ENCODE measurements at regions not wholly inside any gene's neighbourhood (a gene's known extent, or its start where the extent isn't known, plus 50 kb on each side); places are given as distances from the start of the nearest gene placed in this dataset.

DNA sequence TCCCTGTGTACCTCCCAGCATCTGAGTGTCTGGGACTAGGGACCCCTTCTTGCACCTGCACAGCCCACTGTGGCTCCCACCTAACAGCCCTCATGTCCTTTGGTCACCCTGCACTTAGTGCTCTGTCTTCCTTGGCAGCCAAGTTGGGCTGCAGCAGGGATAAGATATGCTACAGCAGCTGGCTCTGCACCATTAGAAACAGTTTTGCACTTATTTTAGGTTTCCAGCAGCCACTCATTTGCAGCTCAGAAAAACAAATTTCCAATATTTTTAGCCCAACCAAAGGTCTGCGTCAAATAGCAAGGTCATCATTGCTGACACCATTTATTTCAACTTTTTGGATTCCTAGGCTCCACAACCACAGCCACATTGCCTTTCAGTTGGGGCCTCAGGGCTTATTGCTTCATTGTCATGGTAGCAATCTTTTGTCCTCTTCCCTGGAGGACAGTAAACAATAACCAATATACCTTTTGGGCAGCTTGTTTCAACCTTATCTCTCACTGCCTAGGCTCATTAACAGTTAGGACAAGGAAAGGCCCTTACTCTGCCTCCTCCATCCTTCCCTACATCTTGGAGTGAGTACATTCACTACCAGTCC, 263.9 kb downstream of the COX7C start:
- Histone ChIP-seq H3K27ac (ENCODE audit: low read depth) (no peak overlapping the region), H3F3A (replicated peaks; ENCODE audit: low read depth) (no peaks in the 10 kb centered on the region), H4K20me1 (replicated peaks; ENCODE audit: insufficient read depth) (no peaks in the 10 kb centered on the region), H3K4me1 (ENCODE audit: insufficient read depth) (peaks cover 4% of the 10 kb centered on the region; the same call in 1 of the 2 replicates), H3K4me3 (no peak overlapping the region), H3K4me2 (no peak overlapping the region), H3K27me3 (ENCODE audit: insufficient read depth) (no peaks in the 10 kb centered on the region), H2AFZ (no peak overlapping the region), H3K79me2 (replicated peaks; ENCODE audit: insufficient read depth) (no peaks in the 10 kb centered on the region), H3K36me3 (ENCODE audit: insufficient read depth) (no peaks in the 10 kb centered on the region), H3K9me2 (ENCODE audit: insufficient read depth) (no peaks in the 10 kb centered on the region)
- peaks cover 9% of the 10 kb centered on the region; the same call in 2 of the 3 replicates for H3K4me1 Mint-ChIP-seq
- TF ChIP-seq ZNF331 (CRISPR knock-in tag; IDR thresholded peaks at IDR 0.05; ENCODE audit: low read depth) (no peak), EZH2phosphoT487 (IDR thresholded peaks at IDR 0.05; ENCODE audit: unreplicated experiment) (no peak), JUNB (IDR thresholded peaks at IDR 0.05; ENCODE audit: unreplicated experiment) (no peak)
- TF ChIP-seq, protein P1, sequence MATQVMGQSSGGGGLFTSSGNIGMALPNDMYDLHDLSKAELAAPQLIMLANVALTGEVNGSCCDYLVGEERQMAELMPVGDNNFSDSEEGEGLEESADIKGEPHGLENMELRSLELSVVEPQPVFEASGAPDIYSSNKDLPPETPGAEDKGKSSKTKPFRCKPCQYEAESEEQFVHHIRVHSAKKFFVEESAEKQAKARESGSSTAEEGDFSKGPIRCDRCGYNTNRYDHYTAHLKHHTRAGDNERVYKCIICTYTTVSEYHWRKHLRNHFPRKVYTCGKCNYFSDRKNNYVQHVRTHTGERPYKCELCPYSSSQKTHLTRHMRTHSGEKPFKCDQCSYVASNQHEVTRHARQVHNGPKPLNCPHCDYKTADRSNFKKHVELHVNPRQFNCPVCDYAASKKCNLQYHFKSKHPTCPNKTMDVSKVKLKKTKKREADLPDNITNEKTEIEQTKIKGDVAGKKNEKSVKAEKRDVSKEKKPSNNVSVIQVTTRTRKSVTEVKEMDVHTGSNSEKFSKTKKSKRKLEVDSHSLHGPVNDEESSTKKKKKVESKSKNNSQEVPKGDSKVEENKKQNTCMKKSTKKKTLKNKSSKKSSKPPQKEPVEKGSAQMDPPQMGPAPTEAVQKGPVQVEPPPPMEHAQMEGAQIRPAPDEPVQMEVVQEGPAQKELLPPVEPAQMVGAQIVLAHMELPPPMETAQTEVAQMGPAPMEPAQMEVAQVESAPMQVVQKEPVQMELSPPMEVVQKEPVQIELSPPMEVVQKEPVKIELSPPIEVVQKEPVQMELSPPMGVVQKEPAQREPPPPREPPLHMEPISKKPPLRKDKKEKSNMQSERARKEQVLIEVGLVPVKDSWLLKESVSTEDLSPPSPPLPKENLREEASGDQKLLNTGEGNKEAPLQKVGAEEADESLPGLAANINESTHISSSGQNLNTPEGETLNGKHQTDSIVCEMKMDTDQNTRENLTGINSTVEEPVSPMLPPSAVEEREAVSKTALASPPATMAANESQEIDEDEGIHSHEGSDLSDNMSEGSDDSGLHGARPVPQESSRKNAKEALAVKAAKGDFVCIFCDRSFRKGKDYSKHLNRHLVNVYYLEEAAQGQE (IDR thresholded peaks at IDR 0.05; ENCODE audit: unreplicated experiment): no peak
- TF ChIP-seq, protein P2, sequence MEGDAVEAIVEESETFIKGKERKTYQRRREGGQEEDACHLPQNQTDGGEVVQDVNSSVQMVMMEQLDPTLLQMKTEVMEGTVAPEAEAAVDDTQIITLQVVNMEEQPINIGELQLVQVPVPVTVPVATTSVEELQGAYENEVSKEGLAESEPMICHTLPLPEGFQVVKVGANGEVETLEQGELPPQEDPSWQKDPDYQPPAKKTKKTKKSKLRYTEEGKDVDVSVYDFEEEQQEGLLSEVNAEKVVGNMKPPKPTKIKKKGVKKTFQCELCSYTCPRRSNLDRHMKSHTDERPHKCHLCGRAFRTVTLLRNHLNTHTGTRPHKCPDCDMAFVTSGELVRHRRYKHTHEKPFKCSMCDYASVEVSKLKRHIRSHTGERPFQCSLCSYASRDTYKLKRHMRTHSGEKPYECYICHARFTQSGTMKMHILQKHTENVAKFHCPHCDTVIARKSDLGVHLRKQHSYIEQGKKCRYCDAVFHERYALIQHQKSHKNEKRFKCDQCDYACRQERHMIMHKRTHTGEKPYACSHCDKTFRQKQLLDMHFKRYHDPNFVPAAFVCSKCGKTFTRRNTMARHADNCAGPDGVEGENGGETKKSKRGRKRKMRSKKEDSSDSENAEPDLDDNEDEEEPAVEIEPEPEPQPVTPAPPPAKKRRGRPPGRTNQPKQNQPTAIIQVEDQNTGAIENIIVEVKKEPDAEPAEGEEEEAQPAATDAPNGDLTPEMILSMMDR (conservative IDR thresholded peaks at IDR 0.05; ENCODE audit: low read depth in 2 of 2): no peak
- DNase-seq (ENCODE audit: low spot score) (no peak), ATAC-seq (no peak)
- no peaks in the 10 kb centered on the region for H3K9me3 Mint-ChIP-seq
- H3K27ac Mint-ChIP-seq: no peak overlapping the region
- H3K4me3 Mint-ChIP-seq: no peak overlapping the region
- no peaks in the 10 kb centered on the region for H3K36me3 Mint-ChIP-seq (ENCODE audit: low read depth)
- no peaks in the 10 kb centered on the region for H3K27me3 Mint-ChIP-seq (ENCODE audit: insufficient read depth, low read depth, poor library complexity)

DNA sequence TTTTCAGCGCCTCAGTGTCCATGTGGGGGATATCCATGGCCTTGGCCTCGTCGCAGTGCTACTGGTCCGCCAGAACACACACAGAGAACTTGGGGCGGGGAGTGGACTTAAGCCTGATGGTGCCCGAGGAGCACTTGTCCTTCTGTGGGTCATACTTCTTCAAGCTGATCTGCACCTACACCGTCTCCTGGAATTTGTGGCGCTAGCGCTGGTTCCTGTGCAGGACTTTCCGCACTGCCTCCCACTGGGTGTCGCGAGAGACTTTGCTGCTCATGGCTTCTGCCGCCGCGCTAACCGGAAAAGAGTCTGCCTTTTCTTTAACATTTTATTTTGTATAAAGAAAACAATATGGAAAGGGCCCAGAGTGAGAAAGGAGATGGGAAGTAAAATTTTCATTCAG, 266.9 kb downstream of the COX7C start:
- H3K4me3 Mint-ChIP-seq: no peak overlapping the region
- no peaks in the 10 kb centered on the region for H3K79me2 ChIP-seq (replicated peaks; ENCODE audit: insufficient read depth)
- H3K4me1 Mint-ChIP-seq: peaks cover 6% of the 10 kb centered on the region; the same call in 2 of the 3 replicates
- H3K36me3 Mint-ChIP-seq (ENCODE audit: low read depth): no peaks in the 10 kb centered on the region
- DNase-seq (ENCODE audit: low spot score): no peak
- no peaks in the 10 kb centered on the region for H3K9me2 ChIP-seq (ENCODE audit: insufficient read depth)
- no peaks in the 10 kb centered on the region for H3K27me3 ChIP-seq (ENCODE audit: insufficient read depth)
- no peaks in the 10 kb centered on the region; the same call in 1 of the 2 replicates for H3K4me1 ChIP-seq (ENCODE audit: insufficient read depth)
- no peak overlapping the region for H3K4me3 ChIP-seq
- no peaks in the 10 kb centered on the region for H4K20me1 ChIP-seq (replicated peaks; ENCODE audit: insufficient read depth)
- H3K27ac ChIP-seq (ENCODE audit: low read depth): no peak overlapping the region
- H3K27me3 Mint-ChIP-seq (ENCODE audit: insufficient read depth, low read depth, poor library complexity): no peaks in the 10 kb centered on the region
- H3K4me2 ChIP-seq: no peak overlapping the region
- no peak overlapping the region for H2AFZ ChIP-seq
- H3K27ac Mint-ChIP-seq: no peak overlapping the region
- no peak for ATAC-seq
- H3K9me3 Mint-ChIP-seq: no peaks in the 10 kb centered on the region
- H3K36me3 ChIP-seq (ENCODE audit: insufficient read depth): no peaks in the 10 kb centered on the region
- no peaks in the 10 kb centered on the region for H3F3A ChIP-seq (replicated peaks; ENCODE audit: low read depth)
- TF ChIP-seq ZNF331 (CRISPR knock-in tag; IDR thresholded peaks at IDR 0.05; ENCODE audit: low read depth): no peak
- TF ChIP-seq ZNF114 (CRISPR knock-in tag; IDR thresholded peaks at IDR 0.05): no peak
- TF ChIP-seq, protein P2 (conservative IDR thresholded peaks at IDR 0.05; ENCODE audit: low read depth in 2 of 2): no peak
- TF ChIP-seq, protein P3, sequence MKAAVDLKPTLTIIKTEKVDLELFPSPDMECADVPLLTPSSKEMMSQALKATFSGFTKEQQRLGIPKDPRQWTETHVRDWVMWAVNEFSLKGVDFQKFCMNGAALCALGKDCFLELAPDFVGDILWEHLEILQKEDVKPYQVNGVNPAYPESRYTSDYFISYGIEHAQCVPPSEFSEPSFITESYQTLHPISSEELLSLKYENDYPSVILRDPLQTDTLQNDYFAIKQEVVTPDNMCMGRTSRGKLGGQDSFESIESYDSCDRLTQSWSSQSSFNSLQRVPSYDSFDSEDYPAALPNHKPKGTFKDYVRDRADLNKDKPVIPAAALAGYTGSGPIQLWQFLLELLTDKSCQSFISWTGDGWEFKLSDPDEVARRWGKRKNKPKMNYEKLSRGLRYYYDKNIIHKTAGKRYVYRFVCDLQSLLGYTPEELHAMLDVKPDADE (IDR thresholded peaks at IDR 0.05): no peak
- TF ChIP-seq CREB1 (CRISPR knock-in tag; IDR thresholded peaks at IDR 0.05; ENCODE audit: low read depth): no peak

All from GM23338 (cell line).